Skeletal muscle satellite cell (primary cell): ENCODE measurements at regions not wholly inside any gene's neighbourhood (a gene's known extent, or its start where the extent isn't known, plus 50 kb on each side); places are given as distances from the start of the nearest gene placed in this dataset.

Experiments
- H3K27me3 ChIP-seq: 2 replicates; pipeline ENCODE4 v1.7.0; 2013; ENCODE audit warnings: low read length; ENCODE audit not compliant: control insufficient read depth, insufficient read depth
- H3K36me3 ChIP-seq: 2 replicates; pipeline ENCODE4 v1.7.0; 2013; ENCODE audit warnings: mild to moderate bottlenecking, control low read depth, low read length; ENCODE audit not compliant: insufficient read depth
- H3K4me1 ChIP-seq: 2 replicates; pipeline ENCODE4 v1.7.0; 2013; ENCODE audit warnings: low read length; ENCODE audit not compliant: control insufficient read depth, insufficient read depth
- H3K4me2 ChIP-seq: 2 replicates; pipeline ENCODE4 v1.7.0; 2013; ENCODE audit warnings: mild to moderate bottlenecking, low read length
- H3K4me3 ChIP-seq: 2 replicates; pipeline ENCODE4 v1.7.0; 2013; ENCODE audit warnings: low read length
- H3K9ac ChIP-seq: 2 replicates; pipeline ENCODE4 v1.7.0; 2013; ENCODE audit warnings: mild to moderate bottlenecking, low read depth, low read length, moderate library complexity
- H3K9me3 ChIP-seq: replicated peaks from 2 replicates; pipeline ENCODE4 v1.7.0; 2013; ENCODE audit warnings: mild to moderate bottlenecking, control low read depth, low read length

- Histone ChIP-seq H3K4me3 (no peak overlapping the region), H3K9me3 (no peaks in the 10 kb centered on the region), H3K36me3 (no peaks in the 10 kb centered on the region), H3K27me3 (no peaks in the 10 kb centered on the region), H3K4me2 (no peak overlapping the region), H3K4me1 (no peaks in the 10 kb centered on the region), H3K9ac (no peak overlapping the region)
These were observed 285.6 kb downstream of the KCNJ2 start for GRCh38 chr17:70454908-70455307.

DNA sequence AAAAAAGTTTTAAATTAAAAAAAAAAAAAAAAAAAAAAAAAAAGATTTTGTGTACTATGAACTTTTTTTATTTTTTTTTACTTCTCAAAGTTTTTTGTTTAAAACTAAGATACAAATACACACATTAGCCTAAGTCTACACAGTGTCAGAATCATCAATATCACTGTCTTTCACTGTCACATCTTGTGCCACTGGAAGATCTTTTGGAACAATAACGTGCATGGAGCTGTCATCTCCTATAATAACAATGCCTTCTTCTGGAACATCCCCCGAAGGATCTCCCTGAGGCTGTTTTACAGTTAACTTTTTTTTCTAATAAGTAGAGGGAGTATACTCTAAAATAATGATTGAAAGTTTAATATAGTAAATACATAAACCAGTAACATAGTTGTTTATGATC, 295.7 kb downstream of the KCNJ2 start:
- Histone ChIP-seq H3K27me3 (no peaks in the 10 kb centered on the region), H3K4me3 (no peak overlapping the region), H3K9ac (no peak overlapping the region), H3K36me3 (no peaks in the 10 kb centered on the region), H3K4me2 (no peak overlapping the region), H3K4me1 (no peaks in the 10 kb centered on the region), H3K9me3 (no peaks in the 10 kb centered on the region)

- no peaks in the 10 kb centered on the region for H3K36me3 ChIP-seq
- H3K9ac ChIP-seq, result no peak overlapping the region
These were observed 299.3 kb downstream of the KCNJ2 start for GRCh38 chr17:70468661-70469060.

DNA sequence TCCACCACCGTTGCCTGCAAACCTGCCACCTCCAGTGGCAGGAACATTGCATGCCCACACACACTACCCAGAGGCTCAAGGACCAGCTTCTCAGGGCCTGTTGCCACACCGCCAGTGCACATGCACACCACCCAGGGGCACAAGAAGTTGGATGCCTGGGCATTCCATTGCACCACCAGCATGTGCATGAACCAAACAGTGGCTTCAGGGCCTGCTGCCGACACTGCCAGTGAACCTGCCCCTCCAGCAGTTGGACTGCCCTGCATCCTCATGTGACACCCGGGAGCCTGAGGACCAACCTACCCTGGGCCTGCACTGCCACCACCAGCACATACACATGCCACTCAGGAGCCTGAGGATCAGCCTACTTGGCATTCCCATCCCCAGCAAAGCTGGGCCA, 303.7 kb downstream of the KCNJ2 start:
- no peaks in the 10 kb centered on the region for H3K4me1 ChIP-seq
- no peak overlapping the region for H3K4me3 ChIP-seq
- no peak overlapping the region for H3K4me2 ChIP-seq
- no peak overlapping the region for H3K9ac ChIP-seq
- H3K9me3 ChIP-seq, result no peaks in the 10 kb centered on the region
- no peaks in the 10 kb centered on the region for H3K27me3 ChIP-seq
- H3K36me3 ChIP-seq, result no peaks in the 10 kb centered on the region

More at GRCh38 chr17:70468661-70469060, 299.3 kb downstream of the KCNJ2 start:
- Histone ChIP-seq H3K4me1 (no peaks in the 10 kb centered on the region), H3K4me2 (no peak overlapping the region), H3K27me3 (no peaks in the 10 kb centered on the region), H3K9me3 (no peaks in the 10 kb centered on the region), H3K4me3 (no peak overlapping the region)

DNA sequence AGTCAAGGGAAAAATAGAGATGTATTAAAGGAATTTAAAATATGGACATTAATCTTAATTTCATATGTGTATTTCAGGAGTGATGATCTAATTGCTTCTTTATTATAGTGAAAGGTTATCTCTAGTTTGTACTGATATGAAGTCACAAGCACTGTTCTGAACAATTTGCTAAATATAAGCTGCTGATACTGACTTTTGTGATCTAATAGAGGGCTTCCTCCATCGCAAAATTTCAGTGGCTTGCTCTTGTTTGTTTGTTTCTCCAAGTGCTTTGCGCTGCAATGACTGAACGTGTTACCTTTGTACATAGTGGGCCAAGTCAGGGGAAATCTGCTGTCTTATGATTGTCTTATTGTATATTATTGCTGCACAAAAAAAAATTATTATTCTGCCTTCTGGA, 307.0 kb downstream of the KCNJ2 start:
- H3K9ac ChIP-seq, result no peak overlapping the region
- H3K27me3 ChIP-seq, result no peaks in the 10 kb centered on the region
- no peaks in the 10 kb centered on the region for H3K4me1 ChIP-seq
- no peaks in the 10 kb centered on the region for H3K36me3 ChIP-seq
- H3K9me3 ChIP-seq, result no peaks in the 10 kb centered on the region
- no peak overlapping the region for H3K4me3 ChIP-seq
- no peak overlapping the region for H3K4me2 ChIP-seq

DNA sequence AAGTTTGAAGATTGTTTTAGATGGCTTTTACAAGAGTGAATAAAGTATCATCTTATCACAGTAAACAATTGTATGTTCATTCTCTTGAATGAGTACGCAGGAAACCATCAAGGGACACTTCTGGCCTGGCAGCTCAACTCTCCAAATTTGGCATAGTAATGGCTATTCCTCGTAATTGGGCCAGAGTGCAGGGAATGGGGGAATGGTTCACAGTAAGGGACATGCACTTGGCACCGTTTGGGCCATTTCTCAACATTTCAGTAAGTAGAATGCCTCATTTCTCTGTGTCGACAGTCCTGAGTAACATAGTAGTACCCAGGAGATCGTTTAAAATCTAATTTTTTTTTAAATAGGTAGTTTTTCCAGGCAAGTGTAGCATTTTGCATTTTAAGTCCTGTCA, 309.6 kb downstream of the KCNJ2 start:
- H3K4me2 ChIP-seq, result no peak overlapping the region
- no peaks in the 10 kb centered on the region for H3K4me1 ChIP-seq
- H3K4me3 ChIP-seq, result no peak overlapping the region
- no peaks in the 10 kb centered on the region for H3K9me3 ChIP-seq
- no peaks in the 10 kb centered on the region for H3K36me3 ChIP-seq
- H3K27me3 ChIP-seq, result no peaks in the 10 kb centered on the region
- H3K9ac ChIP-seq, result no peak overlapping the region

DNA sequence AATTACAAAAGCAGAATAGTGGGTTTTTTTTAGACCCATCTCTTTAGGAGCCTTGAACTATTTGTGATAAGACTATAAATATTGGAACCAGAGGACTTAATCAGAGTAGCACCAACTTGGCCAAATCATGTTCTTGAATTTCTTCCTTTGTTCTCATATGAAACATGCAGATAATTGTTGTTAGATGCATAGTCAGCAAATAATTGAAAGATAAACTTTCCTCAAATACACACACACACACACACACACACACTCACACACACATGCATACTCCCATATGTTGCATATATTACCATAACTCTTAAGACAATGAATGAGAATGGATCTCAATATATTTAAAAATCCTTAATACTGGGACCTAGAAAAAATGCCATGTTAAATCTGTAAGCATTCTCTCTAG, 310.4 kb downstream of the KCNJ2 start:
- Histone ChIP-seq H3K4me2 (no peak overlapping the region), H3K36me3 (no peaks in the 10 kb centered on the region), H3K4me3 (no peak overlapping the region), H3K27me3 (no peaks in the 10 kb centered on the region), H3K9me3 (no peaks in the 10 kb centered on the region), H3K9ac (no peak overlapping the region), H3K4me1 (no peaks in the 10 kb centered on the region)

GRCh38 chr17:70483624-70484023, 314.3 kb downstream of the KCNJ2 start:
- H3K4me3 ChIP-seq, result no peak overlapping the region
- no peaks in the 10 kb centered on the region for H3K4me1 ChIP-seq
- H3K4me2 ChIP-seq, result no peak overlapping the region
- no peaks in the 10 kb centered on the region for H3K9me3 ChIP-seq
- H3K36me3 ChIP-seq, result no peaks in the 10 kb centered on the region
- H3K27me3 ChIP-seq, result no peaks in the 10 kb centered on the region
- no peak overlapping the region for H3K9ac ChIP-seq

DNA sequence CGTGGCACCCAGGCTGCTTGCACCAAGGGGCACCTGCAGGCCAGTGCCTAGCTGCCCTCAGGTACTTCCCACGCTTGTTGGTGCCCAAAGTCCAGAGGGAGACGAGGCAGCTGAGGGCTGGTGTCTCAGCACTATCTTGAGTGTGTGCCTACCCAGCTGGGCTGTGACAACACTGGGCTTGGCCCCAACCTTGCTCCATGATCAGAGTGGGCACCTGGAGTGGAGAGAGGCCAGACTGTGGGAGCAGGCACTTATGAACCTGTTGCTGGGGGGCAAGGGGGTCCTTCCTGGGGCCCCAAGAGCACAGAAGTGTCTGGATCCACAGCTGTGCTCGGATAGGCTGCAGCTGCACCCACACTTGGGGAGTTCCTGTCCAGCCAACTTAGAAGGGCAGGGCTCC, 314.7 kb downstream of the KCNJ2 start:
- Histone ChIP-seq H3K4me1 (no peaks in the 10 kb centered on the region), H3K9ac (no peak overlapping the region), H3K9me3 (no peaks in the 10 kb centered on the region), H3K27me3 (no peaks in the 10 kb centered on the region), H3K4me2 (no peak overlapping the region), H3K36me3 (no peaks in the 10 kb centered on the region), H3K4me3 (no peak overlapping the region)

- Histone ChIP-seq H3K4me1 (no peaks in the 10 kb centered on the region), H3K27me3 (no peaks in the 10 kb centered on the region), H3K4me3 (no peak overlapping the region), H3K36me3 (no peaks in the 10 kb centered on the region), H3K4me2 (no peak overlapping the region), H3K9me3 (no peaks in the 10 kb centered on the region), H3K9ac (no peak overlapping the region)
These were observed 315.2 kb downstream of the KCNJ2 start for GRCh38 chr17:70484496-70484895.

DNA sequence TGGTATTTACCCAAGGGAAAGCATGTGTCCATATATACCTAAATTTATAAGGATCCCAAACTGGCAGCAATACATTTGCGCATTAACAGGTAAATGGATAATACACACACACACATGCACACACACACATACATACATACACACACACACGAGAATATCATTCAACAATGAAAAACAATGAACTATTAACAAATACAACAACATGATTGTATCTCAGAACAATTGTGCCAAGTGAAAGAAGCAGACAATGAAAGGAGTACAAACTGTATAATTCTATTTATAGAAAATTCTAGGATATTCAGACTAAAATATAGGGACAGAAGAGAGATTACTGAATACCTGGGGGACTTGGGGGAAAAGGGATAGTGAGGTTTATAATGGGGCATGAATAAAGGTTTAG, 323.0 kb downstream of the KCNJ2 start:
- Histone ChIP-seq H3K4me3 (no peak overlapping the region), H3K36me3 (no peaks in the 10 kb centered on the region), H3K9ac (no peak overlapping the region), H3K4me2 (no peak overlapping the region), H3K4me1 (no peaks in the 10 kb centered on the region), H3K27me3 (no peaks in the 10 kb centered on the region), H3K9me3 (no peaks in the 10 kb centered on the region)

- no peaks in the 10 kb centered on the region for H3K27me3 ChIP-seq
- no peak overlapping the region for H3K4me3 ChIP-seq
- H3K36me3 ChIP-seq, result no peaks in the 10 kb centered on the region
These were observed 324.0 kb downstream of the KCNJ2 start for GRCh38 chr17:70493277-70493874.

More at GRCh38 chr17:70493277-70493874, 324.0 kb downstream of the KCNJ2 start:
- H3K4me1 ChIP-seq, result no peaks in the 10 kb centered on the region
- no peak overlapping the region for H3K9ac ChIP-seq
- H3K9me3 ChIP-seq, result no peaks in the 10 kb centered on the region
- no peak overlapping the region for H3K4me2 ChIP-seq
